GM18909 (cell line): ENCODE measurements at regions not wholly inside any gene's neighbourhood (a gene's known extent, or its start where the extent isn't known, plus 50 kb on each side); places are given as distances from the start of the nearest gene placed in this dataset.

ENCODE experiments used
- ATAC-seq: cut with Tn5 transposase; IDR thresholded peaks from one replicate; pipeline ENCODE4 v1.9.1; 2021; ENCODE audit warnings: mild to moderate bottlenecking; ENCODE audit not compliant: unreplicated experiment, poor library complexity

DNA sequence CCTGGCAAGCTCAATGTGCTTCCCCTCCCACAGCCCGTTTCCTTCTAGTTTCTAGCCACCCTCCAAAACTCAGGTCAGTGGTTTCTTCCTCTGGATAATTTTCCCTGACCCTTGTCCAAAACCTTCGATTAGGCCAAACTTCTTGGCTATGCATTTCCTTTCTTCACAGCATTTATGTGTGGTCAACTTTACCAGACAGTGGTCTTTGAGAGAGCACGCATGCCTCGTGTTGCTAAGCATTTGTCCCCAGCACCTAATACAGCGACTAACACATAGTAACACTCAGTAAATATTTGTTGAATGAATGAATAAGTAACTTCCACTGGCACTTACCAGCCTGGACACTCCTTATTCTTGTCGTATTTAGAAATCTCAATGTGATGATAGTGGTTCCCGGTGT is 610.7 kb downstream of the PLPP3 start:
- ATAC-seq, result no peak

DNA sequence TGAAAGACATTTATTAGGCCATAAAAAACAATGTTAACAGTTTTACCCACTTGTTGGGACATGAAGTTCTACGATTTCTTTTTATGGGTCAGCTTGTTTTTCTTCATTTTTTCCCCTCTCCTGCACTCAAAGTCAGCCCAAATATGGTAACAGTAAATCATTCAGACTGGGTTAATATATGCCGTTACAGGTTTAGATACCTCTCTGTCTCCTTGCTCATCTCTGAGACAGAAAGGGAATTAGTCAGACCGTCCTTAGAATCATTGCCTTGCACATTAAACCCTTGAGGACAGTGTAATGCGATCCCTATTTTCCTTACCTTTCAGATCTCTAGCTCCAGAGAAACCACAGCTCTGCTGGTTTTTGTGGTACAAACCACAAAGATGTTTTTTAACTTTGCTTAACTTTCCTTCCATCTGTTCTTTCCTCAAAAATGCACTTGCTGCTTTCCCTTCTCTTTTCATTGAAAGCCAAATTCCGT is 613.3 kb downstream of the PLPP3 start:
- ATAC-seq, result no peak

DNA sequence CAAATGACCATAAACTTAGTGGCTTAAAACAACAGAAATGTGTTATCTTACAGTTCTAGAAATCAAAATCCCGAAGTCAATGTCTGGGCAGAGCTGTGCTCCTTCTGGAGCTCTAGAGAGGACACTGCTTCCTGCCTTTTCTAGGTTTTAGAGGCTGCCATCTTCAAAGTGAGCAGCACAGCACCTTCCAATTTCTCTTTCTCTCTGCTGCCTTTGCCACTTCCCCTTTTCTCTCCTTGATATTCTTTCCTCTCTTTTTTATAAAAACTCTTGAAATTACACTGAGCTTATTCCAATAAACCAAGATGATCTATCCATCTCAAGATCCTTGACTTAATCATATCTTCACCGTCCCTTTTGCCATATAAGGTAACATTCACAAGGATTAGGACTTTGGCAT is 616.9 kb downstream of the PLPP3 start:
- ATAC-seq, result no peak

GRCh38 chr1:55959136-55959548 is 620.2 kb downstream of the PLPP3 start:
- ATAC-seq, result no peak

- ATAC-seq, result no peak
These were observed 620.9 kb downstream of the PLPP3 start for GRCh38 chr1:55958498-55958897.

GRCh38 chr1:55957276-55957675 is 622.1 kb downstream of the PLPP3 start:
- ATAC-seq, result no peak

DNA sequence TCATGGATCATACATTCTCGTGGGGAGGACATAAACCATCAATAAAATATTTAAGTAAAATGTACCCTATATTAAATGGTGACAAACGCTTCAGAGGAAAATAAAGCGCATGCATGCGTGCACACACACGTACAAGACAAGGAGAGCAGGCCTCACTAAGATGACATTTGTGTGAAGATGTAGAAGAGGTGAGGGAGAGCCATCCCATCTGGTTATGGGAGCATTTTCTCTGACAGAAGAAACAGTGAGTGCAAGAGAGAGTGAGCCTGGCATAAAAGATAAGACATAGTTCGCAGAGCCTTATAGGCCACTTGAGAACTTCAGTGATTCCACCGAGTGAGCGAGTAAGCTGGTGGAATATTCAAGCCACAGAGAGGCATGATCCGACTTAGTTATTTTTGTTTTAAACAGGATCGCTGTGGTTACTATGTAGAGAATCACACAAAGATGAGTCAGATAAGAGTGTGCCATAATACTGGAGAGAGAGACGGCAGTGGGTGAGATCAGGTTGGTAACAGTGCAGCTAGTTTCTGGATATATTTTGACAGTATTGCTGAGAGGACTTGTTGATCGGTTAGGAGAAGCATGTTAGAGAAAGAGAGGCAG is 624.2 kb downstream of the PLPP3 start:
- ATAC-seq, result no peak

DNA sequence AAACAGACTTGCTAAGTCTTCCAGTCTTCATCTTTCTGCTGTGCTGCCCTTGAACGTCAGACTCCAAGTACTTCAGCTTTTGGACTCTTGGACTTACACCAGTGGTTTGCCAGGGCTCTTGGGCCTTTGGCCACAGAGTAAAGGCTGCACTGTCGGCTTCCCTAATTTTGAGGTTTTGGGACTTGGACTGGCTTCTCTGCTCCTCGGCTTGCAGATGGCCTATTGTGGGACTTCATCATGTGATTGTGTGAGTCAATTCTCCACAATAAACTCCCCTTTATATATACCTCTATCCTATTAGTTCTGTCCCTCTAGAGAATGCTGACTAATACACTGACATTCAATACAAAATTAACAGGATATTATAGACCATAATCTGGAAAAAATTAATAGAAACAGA is 628.1 kb downstream of the PLPP3 start:
- ATAC-seq, result no peak

DNA sequence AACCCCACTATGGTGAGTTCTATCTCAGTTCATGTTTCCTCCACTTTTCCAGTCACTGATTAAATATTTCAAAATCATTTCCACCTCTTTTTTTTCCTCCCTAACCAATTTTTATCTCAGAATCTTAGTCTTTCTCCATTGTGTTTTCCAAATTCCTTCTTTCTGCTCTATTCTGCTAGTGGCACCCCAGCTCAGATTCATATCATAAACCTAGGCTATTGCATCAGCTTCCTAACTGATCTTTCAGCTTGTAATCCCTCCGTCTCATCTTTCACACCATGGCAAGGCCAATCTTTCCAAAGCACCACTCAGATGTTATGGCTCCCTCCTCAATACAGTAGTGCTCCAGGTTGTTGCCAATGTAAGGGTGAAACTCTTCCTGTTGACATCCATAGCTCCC is 631.9 kb downstream of the PLPP3 start:
- ATAC-seq, result no peak

GRCh38 chr1:55943721-55944435 is 635.5 kb downstream of the PLPP3 start:
- ATAC-seq, result no peak

GRCh38 chr1:55943012-55943411 is 636.4 kb downstream of the PLPP3 start:
- no peak for ATAC-seq

DNA sequence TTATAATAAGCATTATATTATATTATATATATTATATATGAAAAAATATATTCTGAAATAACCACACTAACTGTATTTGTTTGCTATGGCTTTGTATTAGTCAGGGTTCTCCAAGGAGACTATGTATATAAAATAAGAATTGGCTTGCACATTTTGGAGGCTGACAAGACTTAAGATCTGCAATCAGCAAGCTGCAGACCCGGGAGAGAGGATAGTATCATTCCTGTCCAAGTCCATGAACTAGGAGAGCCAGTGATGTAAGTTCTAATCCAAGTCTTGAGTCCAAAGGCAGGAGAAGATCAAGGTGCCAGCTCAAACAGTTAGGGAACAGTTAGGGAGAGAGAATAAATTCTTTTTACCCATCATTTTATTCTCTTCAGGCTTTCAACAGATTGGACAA is 639.5 kb downstream of the PLPP3 start:
- no peak for ATAC-seq

DNA sequence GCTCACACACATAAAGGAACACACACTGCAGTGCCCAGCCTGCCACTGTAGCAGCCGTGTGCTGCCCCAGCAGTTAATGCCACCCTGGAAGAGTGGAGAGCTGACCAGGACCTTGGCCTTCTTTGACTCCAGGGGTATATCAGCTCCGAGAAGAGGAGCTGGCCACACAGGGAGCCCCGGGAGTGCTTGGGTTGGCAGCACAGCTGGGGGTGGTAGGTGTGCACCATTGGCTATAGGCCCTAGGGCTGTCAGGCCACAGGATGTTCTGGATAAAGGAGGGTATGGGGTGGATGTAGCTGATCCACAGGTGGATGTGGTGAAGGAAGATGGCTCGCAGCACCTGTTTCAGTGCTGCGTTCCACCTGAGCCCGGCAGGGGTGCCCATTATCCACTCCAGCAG is 640.5 kb downstream of the PLPP3 start:
- no peak for ATAC-seq

- no peak for ATAC-seq
These were observed 641.0 kb downstream of the PLPP3 start for GRCh38 chr1:55938376-55938850.

DNA sequence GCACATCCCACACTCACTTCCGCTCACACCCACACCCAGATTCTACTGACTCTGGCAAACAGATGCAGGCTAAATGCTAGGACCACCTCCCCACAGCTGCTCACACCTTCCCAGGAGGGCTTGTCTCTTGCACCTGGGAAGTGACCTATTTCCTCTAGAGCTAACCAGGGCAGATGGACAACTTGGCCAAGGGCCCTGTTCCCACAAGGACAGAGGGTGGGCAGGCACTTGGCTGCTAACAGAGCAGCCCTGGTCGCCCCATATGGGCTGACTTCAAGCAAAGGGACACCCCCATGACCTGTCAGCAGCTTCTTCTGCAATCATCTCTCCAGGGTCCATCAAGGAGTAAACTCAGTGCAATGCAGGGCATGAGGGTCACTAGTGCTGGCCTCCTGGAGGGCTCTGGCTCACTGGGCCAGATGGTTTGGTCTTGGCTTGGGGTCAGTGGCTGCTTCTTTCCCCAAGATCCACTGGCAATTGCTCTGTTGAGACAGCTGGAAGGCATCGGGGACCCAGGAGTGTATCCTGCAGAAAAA is 641.5 kb downstream of the PLPP3 start:
- ATAC-seq, result no peak

DNA sequence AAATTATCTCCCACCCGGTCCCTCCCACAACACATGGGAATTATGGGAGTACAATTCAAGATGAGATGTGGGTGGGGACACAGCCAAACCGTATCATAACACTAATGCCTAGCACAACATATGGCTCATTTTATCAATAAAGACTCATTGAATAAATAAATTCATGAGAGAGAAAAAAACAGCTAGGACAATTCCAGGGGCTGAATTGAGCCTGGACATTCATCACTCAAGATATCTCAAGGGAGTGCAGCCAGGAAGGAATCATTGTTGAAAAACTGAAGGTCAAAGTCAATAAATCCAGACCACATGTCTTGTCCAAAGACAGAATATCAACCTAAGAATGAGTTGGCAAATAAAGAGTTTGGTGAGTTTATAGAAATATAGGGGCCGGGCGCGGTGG is 644.1 kb downstream of the PLPP3 start:
- ATAC-seq, result no peak

GRCh38 chr1:55932402-55932801 is 647.0 kb downstream of the PLPP3 start:
- no peak for ATAC-seq

GRCh38 chr1:55931081-55931940 is 648.1 kb downstream of the PLPP3 start:
- no peak for ATAC-seq

GRCh38 chr1:55929652-55930051 is 649.7 kb downstream of the PLPP3 start:
- no peak for ATAC-seq

DNA sequence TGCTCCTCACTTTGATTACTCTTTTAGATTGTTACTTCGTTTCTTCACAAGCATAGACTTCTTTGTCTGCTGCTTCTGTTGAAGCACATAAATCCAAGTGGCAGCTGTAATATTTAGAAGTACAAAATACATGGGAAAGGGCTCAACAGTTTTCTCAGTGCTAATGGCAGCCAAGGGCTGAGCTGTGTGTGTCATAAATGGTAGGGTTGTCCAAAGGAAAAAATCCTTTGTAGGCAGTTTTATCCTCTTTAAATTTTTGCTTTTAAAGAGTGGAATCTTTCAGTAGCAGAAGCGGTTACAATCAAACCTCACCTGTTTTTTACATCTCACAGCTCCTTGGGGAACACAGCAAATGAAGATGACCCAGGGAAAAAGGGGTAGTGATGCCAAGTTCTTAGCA is 650.8 kb downstream of the PLPP3 start:
- ATAC-seq, result no peak
